Loucy (cell line): ENCODE measurements at regions not wholly inside any gene's neighbourhood (a gene's known extent, or its start where the extent isn't known, plus 50 kb on each side); places are given as distances from the start of the nearest gene placed in this dataset.

Experiments
- H2AFZ ChIP-seq: fragments of 200-600 bp; sonication (generic); 2 replicates; pipeline ENCODE4 v1.6.0; 2016; ENCODE audit warnings: antibody characterized with exemption, mild to moderate bottlenecking, low read length, moderate library complexity
- H3F3A ChIP-seq: fragments of 200-600 bp; 2 replicates; pipeline ENCODE4 v1.6.0; 2016; ENCODE audit warnings: antibody characterized with exemption, low read depth, mild to moderate bottlenecking
- H3K27me3 ChIP-seq: fragments of 200-600 bp; sonication (generic); 2 replicates; pipeline ENCODE4 v1.6.1; 2014; ENCODE audit warnings: low read length, mild to moderate bottlenecking; ENCODE audit not compliant: insufficient read depth, poor library complexity, severe bottlenecking
- H3K36me3 ChIP-seq: fragments of 200-600 bp; sonication (generic); 2 replicates; pipeline ENCODE4 v1.6.1; 2016; ENCODE audit warnings: low read length; ENCODE audit not compliant: insufficient read depth
- H3K4me1 ChIP-seq: fragments of 200-600 bp; sonication (generic); 2 replicates; pipeline ENCODE4 v1.5.1; 2014; ENCODE audit warnings: low read length, mild to moderate bottlenecking; ENCODE audit not compliant: insufficient read depth, poor library complexity, severe bottlenecking
- H3K4me2 ChIP-seq: fragments of 200-600 bp; sonication (generic); 2 replicates; pipeline ENCODE4 v1.6.0; 2014; ENCODE audit warnings: antibody characterized with exemption, low read length, low read depth, mild to moderate bottlenecking; ENCODE audit not compliant: poor library complexity, severe bottlenecking
- H3K4me3 ChIP-seq: fragments of 200-600 bp; sonication (generic); 2 replicates; pipeline ENCODE4 v1.5.1; 2014; ENCODE audit warnings: low read length, mild to moderate bottlenecking, mixed read lengths; ENCODE audit not compliant: poor library complexity, severe bottlenecking
- H3K79me2 ChIP-seq: fragments of 200-600 bp; sonication (generic); 2 replicates; pipeline ENCODE4 v1.6.1; 2014; ENCODE audit warnings: low read length; ENCODE audit not compliant: insufficient read depth
- H3K9ac ChIP-seq: fragments of 200-600 bp; sonication (generic); 2 replicates; pipeline ENCODE4 v1.6.0; 2014; ENCODE audit warnings: mild to moderate bottlenecking, low read depth, low read length, moderate library complexity; ENCODE audit not compliant: poor library complexity, severe bottlenecking
- H3K9me2 ChIP-seq: fragments of 200-600 bp; sonication (generic); replicated peaks from 2 replicates; pipeline ENCODE4 v1.6.1; 2016; ENCODE audit warnings: low read depth, low read length, mixed read lengths
- H3K9me3 ChIP-seq: fragments of 200-600 bp; sonication (generic); 2 replicates; pipeline ENCODE4 v1.6.1; 2014; ENCODE audit warnings: mild to moderate bottlenecking, antibody characterized with exemption, low read length, low read depth; ENCODE audit not compliant: insufficient read depth
- H4K20me1 ChIP-seq: fragments of 200-600 bp; sonication (generic); 2 replicates; pipeline ENCODE4 v1.6.0; 2014; ENCODE audit warnings: antibody characterized with exemption, low read length, mild to moderate bottlenecking; ENCODE audit not compliant: insufficient read depth, poor library complexity, severe bottlenecking
- EZH2phosphoT487 ChIP-seq: fragments of 200-600 bp; IDR thresholded peaks from 2 replicates; pipeline ENCODE4 v1.6.1; 2018; ENCODE audit warnings: antibody characterized with exemption, mild to moderate bottlenecking, moderate library complexity, borderline replicate concordance
- TF ChIP-seq, protein P1 (sequence below): fragments of 200-600 bp; sonication (generic); conservative IDR thresholded peaks from 2 replicates; pipeline ENCODE4 v1.5.1; 2014; ENCODE audit warnings: mild to moderate bottlenecking, antibody characterized with exemption, low read length

DNA sequence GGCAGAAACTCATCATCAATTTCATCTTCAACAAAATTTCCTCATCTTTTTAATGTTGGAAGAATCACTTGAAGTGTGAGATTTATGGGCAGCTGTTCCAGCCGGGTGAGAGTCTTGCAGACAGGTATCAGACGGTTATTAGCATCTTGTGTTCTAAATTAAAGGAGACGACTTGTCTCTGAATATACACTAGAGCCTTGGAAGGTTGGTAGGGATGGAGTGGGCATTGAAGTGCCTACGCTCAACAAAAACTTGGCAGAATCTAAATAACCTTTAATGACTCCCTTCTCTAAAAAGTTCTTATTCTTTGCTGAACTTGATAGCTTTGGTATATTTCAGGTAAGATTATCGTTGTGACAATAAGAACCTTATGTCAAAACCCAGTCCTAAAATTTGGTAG is 111.5 kb upstream of the MAGI3 start:
- no peaks in the 10 kb centered on the region for H3K36me3 ChIP-seq
- H3K79me2 ChIP-seq = no peaks in the 10 kb centered on the region
- TF ChIP-seq, protein P1, sequence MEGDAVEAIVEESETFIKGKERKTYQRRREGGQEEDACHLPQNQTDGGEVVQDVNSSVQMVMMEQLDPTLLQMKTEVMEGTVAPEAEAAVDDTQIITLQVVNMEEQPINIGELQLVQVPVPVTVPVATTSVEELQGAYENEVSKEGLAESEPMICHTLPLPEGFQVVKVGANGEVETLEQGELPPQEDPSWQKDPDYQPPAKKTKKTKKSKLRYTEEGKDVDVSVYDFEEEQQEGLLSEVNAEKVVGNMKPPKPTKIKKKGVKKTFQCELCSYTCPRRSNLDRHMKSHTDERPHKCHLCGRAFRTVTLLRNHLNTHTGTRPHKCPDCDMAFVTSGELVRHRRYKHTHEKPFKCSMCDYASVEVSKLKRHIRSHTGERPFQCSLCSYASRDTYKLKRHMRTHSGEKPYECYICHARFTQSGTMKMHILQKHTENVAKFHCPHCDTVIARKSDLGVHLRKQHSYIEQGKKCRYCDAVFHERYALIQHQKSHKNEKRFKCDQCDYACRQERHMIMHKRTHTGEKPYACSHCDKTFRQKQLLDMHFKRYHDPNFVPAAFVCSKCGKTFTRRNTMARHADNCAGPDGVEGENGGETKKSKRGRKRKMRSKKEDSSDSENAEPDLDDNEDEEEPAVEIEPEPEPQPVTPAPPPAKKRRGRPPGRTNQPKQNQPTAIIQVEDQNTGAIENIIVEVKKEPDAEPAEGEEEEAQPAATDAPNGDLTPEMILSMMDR = no peak
- no peak for TF ChIP-seq EZH2phosphoT487
- no peaks in the 10 kb centered on the region for H3K9me3 ChIP-seq
- H3K4me2 ChIP-seq = no peak overlapping the region
- no peaks in the 10 kb centered on the region for H3K27me3 ChIP-seq
- no peak overlapping the region for H3K9ac ChIP-seq
- no peaks in the 10 kb centered on the region for H3K9me2 ChIP-seq
- no peaks in the 10 kb centered on the region for H4K20me1 ChIP-seq
- H3K4me3 ChIP-seq = no peak overlapping the region
- H3K4me1 ChIP-seq = no peaks in the 10 kb centered on the region
- no peak overlapping the region for H2AFZ ChIP-seq
- H3F3A ChIP-seq = no peaks in the 10 kb centered on the region

DNA sequence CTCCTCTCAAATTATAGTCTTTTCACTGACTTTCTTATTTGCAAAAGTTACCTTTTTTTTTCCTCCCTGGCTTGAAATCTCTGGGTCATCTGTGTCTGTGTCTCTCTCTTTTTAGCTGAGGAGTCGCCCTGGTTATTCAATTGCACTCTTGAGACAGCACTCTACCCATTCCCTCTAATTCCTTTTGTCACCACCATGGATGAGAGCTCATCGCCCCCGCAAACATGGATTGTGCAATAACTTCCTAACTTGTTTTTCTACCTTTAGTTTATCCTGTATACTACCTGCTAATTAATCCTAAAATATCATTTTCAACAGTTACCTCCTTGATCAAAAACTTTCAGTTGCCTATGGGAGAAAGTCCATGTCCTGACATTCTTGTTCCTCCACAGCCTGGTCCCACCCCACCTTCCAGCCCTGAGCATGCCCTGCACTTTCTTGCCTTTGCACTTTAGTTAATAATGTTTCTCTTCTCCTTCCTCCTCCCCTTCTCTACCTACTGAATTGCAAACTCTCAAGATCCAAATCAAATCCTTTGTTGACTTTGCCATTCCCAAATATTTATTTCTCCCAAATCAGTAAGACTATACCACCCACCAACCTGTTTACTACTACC is 110.4 kb upstream of the MAGI3 start:
- no peaks in the 10 kb centered on the region for H3K9me3 ChIP-seq
- no peaks in the 10 kb centered on the region for H3K36me3 ChIP-seq
- no peak overlapping the region for H2AFZ ChIP-seq
- no peak overlapping the region for H3K9ac ChIP-seq
- H3K4me3 ChIP-seq = no peak overlapping the region
- H3K9me2 ChIP-seq = no peaks in the 10 kb centered on the region
- no peak overlapping the region for H3K4me2 ChIP-seq
- H3F3A ChIP-seq = no peaks in the 10 kb centered on the region
- TF ChIP-seq EZH2phosphoT487 = no peak
- TF ChIP-seq, protein P1 = no peak
- no peaks in the 10 kb centered on the region for H3K27me3 ChIP-seq
- H3K4me1 ChIP-seq = no peaks in the 10 kb centered on the region
- H3K79me2 ChIP-seq = no peaks in the 10 kb centered on the region
- H4K20me1 ChIP-seq = no peaks in the 10 kb centered on the region

DNA sequence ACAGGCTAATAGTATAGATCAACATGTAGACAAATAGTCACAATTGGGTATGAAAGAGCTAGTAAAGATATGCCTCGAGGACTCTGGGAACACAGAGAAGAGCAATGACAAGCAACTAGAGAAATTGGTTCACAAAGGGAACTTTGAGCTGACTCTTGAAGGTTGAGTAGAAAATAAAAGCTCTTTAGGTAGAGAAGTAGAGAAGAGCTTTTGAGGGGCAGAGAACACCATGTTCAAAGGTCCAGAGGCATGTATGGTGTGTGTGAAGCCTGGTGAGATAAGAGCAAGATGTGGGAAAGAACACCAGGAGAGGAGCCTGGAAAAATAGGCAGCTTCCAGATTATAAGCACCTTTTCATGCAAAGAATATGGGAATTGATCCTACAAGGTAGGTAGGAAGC is 109.7 kb upstream of the MAGI3 start:
- Histone ChIP-seq H3K27me3 (no peaks in the 10 kb centered on the region), H3K4me2 (no peak overlapping the region), H3K4me3 (no peak overlapping the region), H3K79me2 (no peaks in the 10 kb centered on the region), H2AFZ (no peak overlapping the region), H3K36me3 (no peaks in the 10 kb centered on the region), H3K9me2 (no peaks in the 10 kb centered on the region), H3K4me1 (no peaks in the 10 kb centered on the region), H3K9ac (no peak overlapping the region), H3K9me3 (no peaks in the 10 kb centered on the region), H3F3A (no peaks in the 10 kb centered on the region), H4K20me1 (no peaks in the 10 kb centered on the region)
- TF ChIP-seq, protein P1 = no peak
- TF ChIP-seq EZH2phosphoT487 = no peak
